Brain microvascular endothelial cell (primary cell): ENCODE measurements at regions not wholly inside any gene's neighbourhood (a gene's known extent, or its start where the extent isn't known, plus 50 kb on each side); places are given as distances from the start of the nearest gene placed in this dataset.
A peak's percentile ranks its signal among the peaks of the same experiment; 100 is the strongest.

Experiments
- DNase-seq: peaks from one replicate; pipeline ENCODE4 v3.0.0-alpha.2; 2020
- H3K27ac ChIP-seq: fragments of 250-450 bp; sonication (Bioruptor Pico); 2 replicates; pipeline ENCODE4 v1.5.1; 2020; ENCODE audit warnings: mild to moderate bottlenecking, moderate library complexity
- H3K27me3 ChIP-seq: fragments of 250-450 bp; sonication (Bioruptor Pico); replicated peaks from 2 replicates; pipeline ENCODE4 v1.5.1; 2020; ENCODE audit warnings: mild to moderate bottlenecking
- H3K36me3 ChIP-seq: fragments of 250-450 bp; sonication (Bioruptor Pico); replicated peaks from 2 replicates; pipeline ENCODE4 v1.5.1; 2020; ENCODE audit warnings: mild to moderate bottlenecking
- H3K4me3 ChIP-seq: 2 replicates; pipeline ENCODE4 v1.5.1; 2011; ENCODE audit warnings: low read depth, mild to moderate bottlenecking, control low read depth, low read length, moderate library complexity
- CTCF ChIP-seq: IDR thresholded peaks from 2 replicates; pipeline ENCODE4 v1.5.1; 2011; ENCODE audit warnings: low read depth, mild to moderate bottlenecking, moderate library complexity, low read length, control low read depth, inconsistent platforms; ENCODE audit errors: missing control alignments
- in situ Hi-C: cut with HindIII; loops from 2 replicates; pipeline ENCODE4 v1.10.0; 2017; ENCODE audit warnings: low sequenced_read_pairs, low pct_ligation_motif_present

- in situ Hi-C loops, result no loop called here
- no peaks in the 10 kb centered on the region for H3K36me3 ChIP-seq
- H3K27me3 ChIP-seq, result no peaks in the 10 kb centered on the region
- no peak for DNase-seq
- no peak overlapping the region for H3K4me3 ChIP-seq
- no peak for TF ChIP-seq CTCF
- no peak overlapping the region for H3K27ac ChIP-seq
Measured at GRCh38 chr1:58931024-58931423, 147.2 kb upstream of the JUN start.

- no peak for TF ChIP-seq CTCF
- H3K27ac ChIP-seq, result no peak overlapping the region
- in situ Hi-C loops, result no loop called here
Measured at GRCh38 chr1:58931756-58932155, 147.9 kb upstream of the JUN start.

GRCh38 chr1:58932859-58933598 is 149.2 kb upstream of the JUN start:
- DNase-seq, result peak; percentile 67
- TF ChIP-seq CTCF, result no peak
- no peak overlapping the region for H3K4me3 ChIP-seq
- H3K27ac ChIP-seq, result peak overlapping the region; percentile 0
- in situ Hi-C loops, result no loop called here
- no peaks in the 10 kb centered on the region for H3K36me3 ChIP-seq
- no peaks in the 10 kb centered on the region for H3K27me3 ChIP-seq

More at GRCh38 chr1:58931756-58932155, 147.9 kb upstream of the JUN start:
- no peaks in the 10 kb centered on the region for H3K27me3 ChIP-seq
- no peak for DNase-seq
- H3K36me3 ChIP-seq, result no peaks in the 10 kb centered on the region
- no peak overlapping the region for H3K4me3 ChIP-seq

GRCh38 chr1:58933599-58933926 is 149.7 kb upstream of the JUN start:
- in situ Hi-C loops, result no loop called here
- TF ChIP-seq CTCF, result no peak
- Histone ChIP-seq H3K27me3 (no peaks in the 10 kb centered on the region), H3K36me3 (no peaks in the 10 kb centered on the region), H3K27ac (no peak overlapping the region), H3K4me3 (no peak overlapping the region)
- peak; percentile 7 for DNase-seq

- TF ChIP-seq CTCF, result no peak
- Histone ChIP-seq H3K27me3 (no peaks in the 10 kb centered on the region), H3K36me3 (no peaks in the 10 kb centered on the region), H3K27ac (no peak overlapping the region), H3K4me3 (no peak overlapping the region)
- DNase-seq, result no peak
- in situ Hi-C loops, result no loop called here
Measured at GRCh38 chr1:58934706-58935105, 150.9 kb upstream of the JUN start.

- TF ChIP-seq CTCF, result no peak
- in situ Hi-C loops, result no loop called here
- Histone ChIP-seq H3K27ac (no peak overlapping the region), H3K4me3 (no peak overlapping the region), H3K27me3 (no peaks in the 10 kb centered on the region), H3K36me3 (no peaks in the 10 kb centered on the region)
- no peak for DNase-seq
Measured at GRCh38 chr1:58936973-58937372, 153.1 kb upstream of the JUN start.
